Ectodermal cell (in vitro differentiated cells): ENCODE measurements at regions not wholly inside any gene's neighbourhood (a gene's known extent, or its start where the extent isn't known, plus 50 kb on each side); places are given as distances from the start of the nearest gene placed in this dataset.

Experiments used
- H3K27ac ChIP-seq: 2 replicates; pipeline ENCODE4 v1.7.0; 2013; ENCODE audit warnings: mild to moderate bottlenecking, low read depth, low read length; ENCODE audit not compliant: insufficient read depth, poor library complexity, severe bottlenecking
- H3K27me3 ChIP-seq: 2 replicates; pipeline ENCODE4 v1.7.0; 2013; ENCODE audit warnings: mild to moderate bottlenecking, low read length; ENCODE audit not compliant: insufficient read depth, control insufficient read depth, poor library complexity, severe bottlenecking
- H3K36me3 ChIP-seq: one replicate; pipeline ENCODE4 v1.7.0; 2013; ENCODE audit warnings: low read length; ENCODE audit not compliant: control insufficient read depth, insufficient read depth
- H3K4me1 ChIP-seq: one replicate; pipeline ENCODE4 v1.7.0; 2013; ENCODE audit warnings: low read length; ENCODE audit not compliant: control insufficient read depth, insufficient read depth
- H3K4me3 ChIP-seq: 2 replicates; pipeline ENCODE4 v1.7.0; 2013; ENCODE audit warnings: low read depth, low read length, control low read depth; ENCODE audit not compliant: insufficient read depth
- H3K9me3 ChIP-seq: 2 replicates; pipeline ENCODE4 v1.7.0; 2013; ENCODE audit warnings: mild to moderate bottlenecking, low read length, moderate library complexity; ENCODE audit not compliant: control insufficient read depth
- WGBS, 2 experiments: methylation state at CpG; one replicate each; pipeline ENCODE4 v1.1.7; 2013; ENCODE audit warnings: missing lambda C conversion rate in 2 of 2; 5-methylcytosine and 5-hydroxymethylcytosine counted together

- Histone ChIP-seq H3K27me3 (no peaks in the 10 kb centered on the region), H3K27ac (no peak overlapping the region), H3K4me3 (no peak overlapping the region), H3K9me3 (no peaks in the 10 kb centered on the region), H3K36me3 (no peaks in the 10 kb centered on the region), H3K4me1 (no peaks in the 10 kb centered on the region)
Observed at GRCh38 chr6:115706324-115706723, 354.4 kb downstream of the FRK start.

- no peaks in the 10 kb centered on the region for H3K36me3 ChIP-seq
- no peaks in the 10 kb centered on the region for H3K9me3 ChIP-seq
- whole genome bisulfite sequencing, 2 experiments = 89 to 95% methylated on average over 3 of the region's 3 CpGs
- H3K4me1 ChIP-seq = no peaks in the 10 kb centered on the region
- H3K27me3 ChIP-seq = no peaks in the 10 kb centered on the region
- no peak overlapping the region for H3K4me3 ChIP-seq
- no peak overlapping the region for H3K27ac ChIP-seq
Observed at GRCh38 chr6:115704028-115704427, 356.7 kb downstream of the FRK start.

GRCh38 chr6:115691433-115691832 is 369.3 kb downstream of the FRK start:
- Histone ChIP-seq H3K9me3 (no peaks in the 10 kb centered on the region), H3K4me1 (no peaks in the 10 kb centered on the region), H3K27ac (no peak overlapping the region), H3K4me3 (no peak overlapping the region), H3K27me3 (no peaks in the 10 kb centered on the region), H3K36me3 (no peaks in the 10 kb centered on the region)

- H3K36me3 ChIP-seq = no peaks in the 10 kb centered on the region
Observed at GRCh38 chr6:115690854-115691253, 369.8 kb downstream of the FRK start.

GRCh38 chr6:115681978-115682775 is 378.5 kb downstream of the FRK start:
- no peaks in the 10 kb centered on the region for H3K9me3 ChIP-seq
- H3K4me3 ChIP-seq = no peak overlapping the region
- WGBS, 2 experiments = 85 to 88% methylated on average over 4 to 5 of the region's 5 CpGs
- no peaks in the 10 kb centered on the region for H3K4me1 ChIP-seq
- no peaks in the 10 kb centered on the region for H3K36me3 ChIP-seq
- H3K27me3 ChIP-seq = no peaks in the 10 kb centered on the region
- no peak overlapping the region for H3K27ac ChIP-seq

More at GRCh38 chr6:115690854-115691253, 369.8 kb downstream of the FRK start:
- H3K27ac ChIP-seq = no peak overlapping the region
- H3K4me3 ChIP-seq = no peak overlapping the region
- no peaks in the 10 kb centered on the region for H3K9me3 ChIP-seq
- 94 to 100% methylated on average over 1 to 2 of the region's 3 CpGs for WGBS, 2 experiments
- no peaks in the 10 kb centered on the region for H3K4me1 ChIP-seq
- no peaks in the 10 kb centered on the region for H3K27me3 ChIP-seq

GRCh38 chr6:115680621-115681020 is 380.1 kb downstream of the FRK start:
- H3K4me3 ChIP-seq = no peak overlapping the region
- no peaks in the 10 kb centered on the region for H3K4me1 ChIP-seq
- 87 to 95% methylated on average over 3 of the region's 3 CpGs for WGBS, 2 experiments
- no peak overlapping the region for H3K27ac ChIP-seq
- H3K27me3 ChIP-seq = no peaks in the 10 kb centered on the region
- H3K36me3 ChIP-seq = no peaks in the 10 kb centered on the region
- no peaks in the 10 kb centered on the region for H3K9me3 ChIP-seq

GRCh38 chr6:115677198-115677597 is 383.5 kb downstream of the FRK start:
- 91 to 98% methylated on average over 2 to 3 of the region's 3 CpGs for WGBS, 2 experiments
- H3K9me3 ChIP-seq = no peaks in the 10 kb centered on the region
- H3K4me3 ChIP-seq = no peak overlapping the region
- no peaks in the 10 kb centered on the region for H3K4me1 ChIP-seq
- no peaks in the 10 kb centered on the region for H3K36me3 ChIP-seq
- no peak overlapping the region for H3K27ac ChIP-seq
- no peaks in the 10 kb centered on the region for H3K27me3 ChIP-seq

GRCh38 chr6:115675443-115675842 is 385.2 kb downstream of the FRK start:
- Histone ChIP-seq H3K4me1 (no peaks in the 10 kb centered on the region), H3K27ac (no peak overlapping the region), H3K9me3 (no peaks in the 10 kb centered on the region), H3K27me3 (no peaks in the 10 kb centered on the region), H3K36me3 (no peaks in the 10 kb centered on the region), H3K4me3 (no peak overlapping the region)
- WGBS, 2 experiments = 91 to 93% methylated on average over 1 of the region's 1 CpG

- Histone ChIP-seq H3K4me3 (no peak overlapping the region), H3K27me3 (no peaks in the 10 kb centered on the region), H3K4me1 (no peaks in the 10 kb centered on the region), H3K36me3 (no peaks in the 10 kb centered on the region), H3K27ac (no peak overlapping the region), H3K9me3 (no peaks in the 10 kb centered on the region)
- WGBS, 2 experiments = no CpG with 5 or more reads among the region's 1 CpG
Observed at GRCh38 chr6:115668781-115669180, 391.9 kb downstream of the FRK start.

GRCh38 chr6:115668211-115668610 is 392.5 kb downstream of the FRK start:
- H3K4me3 ChIP-seq = no peak overlapping the region
- H3K9me3 ChIP-seq = no peaks in the 10 kb centered on the region
- H3K27ac ChIP-seq = no peak overlapping the region
- no peaks in the 10 kb centered on the region for H3K36me3 ChIP-seq
- H3K27me3 ChIP-seq = no peaks in the 10 kb centered on the region
- H3K4me1 ChIP-seq = no peaks in the 10 kb centered on the region
